BLaER1 treated with 17β-estradiol and CSF1 and Interleukin-3, amounts not matched to agents 10 nM and 100 nM (cell line): ENCODE measurements at regions not wholly inside any gene's neighbourhood (a gene's known extent, or its start where the extent isn't known, plus 50 kb on each side); places are given as distances from the start of the nearest gene placed in this dataset.
A peak's percentile ranks its signal among the peaks of the same experiment; 100 is the strongest.

ENCODE experiments used
- H3K27ac ChIP-seq, 11 experiments: shearing (Covaris generic); formaldehyde crosslinking; 2 replicates each; pipeline ENCODE4 v1.8.1; 2022
- H3K27me3 ChIP-seq, 11 experiments: shearing (Covaris generic); formaldehyde crosslinking; 2 replicates each; pipeline ENCODE4 v1.8.1; 2022
- H3K36me3 ChIP-seq, 11 experiments: shearing (Covaris generic); formaldehyde crosslinking; 2 replicates each; pipeline ENCODE4 v1.8.1; 2022
- H3K4me1 ChIP-seq, 10 experiments: shearing (Covaris generic); formaldehyde crosslinking; 2 replicates each; pipeline ENCODE4 v1.8.1; 2022
- H3K4me2 ChIP-seq, 11 experiments: shearing (Covaris generic); formaldehyde crosslinking; 2 replicates each; pipeline ENCODE4 v1.8.1; 2022
- H3K4me3 ChIP-seq, 10 experiments: shearing (Covaris generic); formaldehyde crosslinking; 2 replicates each; pipeline ENCODE4 v1.8.1; 2022
- H3K9ac ChIP-seq, 11 experiments: shearing (Covaris generic); formaldehyde crosslinking; 2 replicates each; pipeline ENCODE4 v1.8.1; 2022
- H3K9me3 ChIP-seq, 11 experiments: shearing (Covaris generic); formaldehyde crosslinking; replicated peaks in 1 of 11; 2 replicates each; pipeline ENCODE4 v1.8.1; 2022
- H4K20me1 ChIP-seq, 11 experiments: shearing (Covaris generic); formaldehyde crosslinking; 2 replicates each; pipeline ENCODE4 v1.8.1; 2022
- Cebpa-rat ChIP-seq, 11 experiments: shearing (Covaris generic); IDR thresholded peaks; 2 replicates each; pipeline ENCODE4 v1.8.1; 2022

DNA sequence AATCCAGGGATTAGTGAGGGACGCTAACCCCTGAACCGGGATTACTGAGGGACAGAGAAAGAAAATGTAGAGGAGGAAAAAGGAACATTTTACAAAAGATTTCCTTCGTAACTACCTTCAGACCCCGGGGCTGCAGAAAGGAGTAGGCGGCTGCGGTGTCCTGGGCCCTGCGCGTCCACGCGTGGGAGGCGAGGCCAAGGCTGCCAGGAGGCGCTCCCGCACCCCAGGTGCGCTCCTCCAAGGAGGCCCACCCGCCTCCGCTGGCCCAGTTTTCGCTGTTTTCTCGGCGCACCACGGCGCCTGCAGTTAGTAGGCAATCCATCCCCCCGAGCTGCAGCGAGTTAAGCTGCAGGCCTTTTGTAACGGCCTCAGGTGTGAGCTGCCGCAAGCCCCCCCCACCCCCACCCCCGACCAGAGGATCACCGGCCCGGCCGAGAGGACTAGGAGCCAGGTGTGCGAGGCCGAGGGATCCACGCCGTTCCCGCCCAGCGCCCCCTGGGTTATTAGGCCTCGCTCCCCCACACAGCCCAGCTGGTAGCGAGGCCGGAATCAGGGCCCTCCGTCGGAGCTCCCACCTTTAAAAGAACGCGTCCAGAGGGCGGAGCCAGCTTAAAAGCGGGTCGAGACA is 380.3 kb upstream of the ARID1B start:
- Histone ChIP-seq H3K4me1 (peaks cover 10 to 29% (median 23%) of the 10 kb centered on the region in 10 experiments; a peak in 17 of 20 replicates), H3K27me3 (no peaks in the 10 kb centered on the region), H3K4me2 (peak overlapping the region in 9 of 11 experiments; percentile 38 to 65 (median 58); a peak in 17 of 22 replicates), H3K36me3 (no peaks in the 10 kb centered on the region), H4K20me1 (no peaks in the 10 kb centered on the region), H3K27ac (peak overlapping the region in 7 of 11 experiments; percentile 17 to 58 (median 33); a peak in 9 of 22 replicates), H3K4me3 (no peak overlapping the region), H3K9me3 (peaks cover 0 to 14% (median 7%) of the 10 kb centered on the region in 11 experiments; a peak in 9 of 22 replicates), H3K9ac (peak overlapping the region in 2 of 11 experiments; percentile 14 to 26; a peak in 3 of 22 replicates)
- TF ChIP-seq Cebpa-rat (IDR thresholded peaks at IDR 0.05), result no peak

DNA sequence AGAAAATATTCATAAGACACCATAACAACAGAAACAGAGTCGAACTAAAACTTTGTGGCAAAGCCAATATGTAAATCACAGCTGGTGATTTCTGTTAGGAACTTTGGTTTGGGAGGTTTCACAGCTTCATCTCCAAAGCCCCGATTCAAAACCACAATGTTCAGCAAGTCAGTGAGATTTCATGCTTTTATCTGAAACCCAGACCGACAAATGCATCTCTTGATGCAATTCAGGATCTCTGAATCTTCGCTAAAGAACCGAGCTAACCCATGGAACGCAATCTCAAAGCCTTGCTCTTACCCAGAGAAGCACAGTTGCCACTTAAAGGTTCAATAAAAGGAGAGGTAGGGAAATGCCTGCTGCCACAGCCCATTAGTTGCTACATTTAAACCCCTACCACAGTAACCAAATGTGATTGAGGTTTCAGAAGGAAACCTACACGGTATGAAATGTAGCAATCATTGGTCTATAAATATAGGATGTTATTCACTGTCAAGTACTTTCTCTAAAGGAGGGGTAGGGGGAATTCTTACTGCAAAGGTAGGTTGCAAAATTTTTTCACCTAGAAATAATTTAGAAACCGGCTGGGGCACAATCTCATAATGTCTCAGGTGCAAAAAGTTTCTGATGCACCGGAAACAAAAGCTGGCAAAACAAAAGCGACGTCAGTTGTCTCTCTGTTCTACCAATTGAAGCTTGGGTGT is 381.0 kb upstream of the ARID1B start:
- H3K4me1 ChIP-seq, result peaks cover 10 to 31% (median 23%) of the 10 kb centered on the region in 10 experiments; a peak in 17 of 20 replicates
- peak overlapping the region in 4 of 11 experiments; percentile 6 to 26 (median 16); a peak in 5 of 22 replicates for H3K9ac ChIP-seq
- peak in 5 of 11 experiments; percentile 55 to 91 (median 72); a peak in 8 of 22 replicates for TF ChIP-seq Cebpa-rat (IDR thresholded peaks at IDR 0.05)
- no peaks in the 10 kb centered on the region for H3K36me3 ChIP-seq
- H4K20me1 ChIP-seq, result no peaks in the 10 kb centered on the region
- H3K27ac ChIP-seq, result peak overlapping the region in 7 of 11 experiments; percentile 32 to 58 (median 40); a peak in 10 of 22 replicates
- H3K9me3 ChIP-seq, result peaks cover 0 to 7% (median 1%) of the 10 kb centered on the region in 11 experiments; a peak in 7 of 22 replicates
- H3K4me2 ChIP-seq, result peak overlapping the region; percentile 7 to 65 (median 56); a peak in 19 of 22 replicates
- no peak overlapping the region for H3K4me3 ChIP-seq
- no peaks in the 10 kb centered on the region for H3K27me3 ChIP-seq

DNA sequence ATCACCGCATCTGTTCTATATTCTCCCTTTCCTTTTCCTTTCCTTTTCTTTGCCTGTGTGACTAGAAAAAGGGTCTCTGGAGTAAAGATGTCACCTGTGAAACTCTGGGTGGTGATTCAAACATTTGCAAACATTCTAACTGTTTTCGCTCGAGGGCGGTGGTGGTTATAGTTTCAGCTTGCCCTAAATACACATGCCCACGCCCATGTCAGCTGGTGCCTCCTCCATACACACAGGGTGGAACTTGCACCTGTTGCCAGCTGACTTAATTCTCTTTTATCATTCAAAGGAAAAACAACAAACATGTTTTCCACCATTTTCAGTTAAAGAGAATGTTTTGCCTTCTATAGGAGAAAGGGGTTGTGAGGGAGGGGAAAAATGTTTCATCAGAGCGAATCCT is 381.9 kb upstream of the ARID1B start:
- no peak for TF ChIP-seq Cebpa-rat (IDR thresholded peaks at IDR 0.05)
- Histone ChIP-seq H3K27me3 (no peaks in the 10 kb centered on the region), H3K9me3 (no peaks in the 10 kb centered on the region), H3K9ac (no peak overlapping the region), H3K4me1 (peaks cover 10 to 35% (median 23%) of the 10 kb centered on the region in 10 experiments; a peak in 17 of 20 replicates), H4K20me1 (no peaks in the 10 kb centered on the region), H3K4me3 (no peak overlapping the region), H3K4me2 (peak overlapping the region in 9 of 11 experiments; percentile 38 to 65 (median 58); a peak in 19 of 22 replicates), H3K27ac (peak overlapping the region in 6 of 11 experiments; percentile 4 to 50 (median 38); a peak in 10 of 22 replicates), H3K36me3 (no peaks in the 10 kb centered on the region)

DNA sequence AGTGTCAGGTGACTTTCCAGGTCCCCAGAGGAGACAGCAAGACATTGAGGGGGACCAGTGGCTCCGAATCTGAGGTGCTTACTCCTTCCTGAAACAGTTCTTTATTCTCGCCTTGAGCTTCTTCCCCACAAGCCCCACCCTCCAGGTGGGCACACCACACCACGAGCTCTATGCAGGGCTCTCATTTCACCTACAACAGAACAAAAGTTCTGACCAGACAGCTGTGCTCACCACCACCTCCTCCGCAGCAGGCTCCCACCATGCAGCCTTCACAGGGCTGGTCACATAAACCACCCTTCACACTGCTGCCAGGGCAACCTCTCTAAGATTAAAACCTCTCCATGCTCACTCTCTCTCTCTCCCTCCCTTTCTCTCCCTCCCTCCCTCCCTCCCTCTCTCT is 384.5 kb upstream of the ARID1B start:
- no peaks in the 10 kb centered on the region for H3K9me3 ChIP-seq
- no peak overlapping the region for H3K27ac ChIP-seq
- no peak overlapping the region for H3K9ac ChIP-seq
- H4K20me1 ChIP-seq, result no peaks in the 10 kb centered on the region
- peaks cover 10 to 35% (median 23%) of the 10 kb centered on the region in 10 experiments; a peak in 17 of 20 replicates for H3K4me1 ChIP-seq
- H3K4me2 ChIP-seq, result no peak overlapping the region
- no peaks in the 10 kb centered on the region for H3K27me3 ChIP-seq
- H3K36me3 ChIP-seq, result no peaks in the 10 kb centered on the region
- TF ChIP-seq Cebpa-rat (IDR thresholded peaks at IDR 0.05), result no peak
- no peak overlapping the region for H3K4me3 ChIP-seq

DNA sequence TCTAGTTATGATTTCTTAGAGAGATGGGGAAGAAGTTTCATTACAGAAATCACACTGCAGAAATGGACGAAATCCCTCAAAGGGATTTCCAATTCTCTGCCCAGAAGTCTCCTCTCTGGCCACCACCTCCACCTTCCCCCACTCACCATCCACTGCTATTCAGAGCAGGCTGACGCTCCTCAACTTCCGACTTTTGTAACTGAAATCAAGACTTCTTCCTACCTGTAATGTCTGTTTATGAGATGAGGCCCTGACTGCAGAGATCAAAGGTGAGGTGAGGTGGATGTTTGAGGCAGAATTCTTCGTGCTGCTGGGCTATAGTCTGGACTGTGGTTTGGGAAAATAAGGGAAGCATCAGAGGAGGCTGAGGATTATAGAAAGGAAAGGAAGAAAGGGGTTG is 385.2 kb upstream of the ARID1B start:
- Histone ChIP-seq H3K4me3 (no peak overlapping the region), H3K36me3 (no peaks in the 10 kb centered on the region), H3K4me2 (no peak overlapping the region)

DNA sequence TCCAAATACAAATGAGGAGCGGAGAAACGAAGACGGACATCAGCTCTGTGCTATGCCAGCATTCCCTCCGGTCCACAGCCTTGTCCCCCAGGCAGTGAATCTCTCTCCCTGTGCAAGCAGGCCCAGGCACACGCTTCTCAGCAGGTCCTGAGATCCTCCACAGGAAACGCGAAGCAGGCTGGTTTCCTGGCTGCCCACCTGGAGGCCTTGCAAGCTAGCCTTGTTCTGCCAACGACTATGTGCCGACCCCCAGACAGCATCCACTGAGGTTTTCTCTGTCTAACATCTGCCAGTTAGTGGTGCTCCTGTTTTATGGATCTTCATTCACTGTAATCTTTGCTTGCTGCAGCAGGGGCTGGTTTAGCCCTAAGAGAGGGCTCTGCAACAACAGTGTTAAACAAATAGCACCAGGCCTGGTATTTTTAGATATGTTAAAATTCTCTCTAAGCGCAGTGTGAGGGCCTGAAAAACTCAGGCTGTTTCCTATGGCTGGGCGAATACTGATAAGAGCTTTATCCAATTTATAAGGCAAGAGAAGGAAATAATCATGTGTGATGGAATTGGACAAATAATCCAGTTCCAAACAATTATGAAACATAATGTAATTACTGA is 386.0 kb upstream of the ARID1B start:
- Histone ChIP-seq H3K36me3 (no peaks in the 10 kb centered on the region), H3K27me3 (no peaks in the 10 kb centered on the region), H3K27ac (no peak overlapping the region), H3K4me2 (peak overlapping the region in 2 of 11 experiments; percentile 11; a peak in 1 of 22 replicates), H3K9me3 (no peaks in the 10 kb centered on the region), H3K9ac (no peak overlapping the region), H3K4me1 (peaks cover 3 to 22% (median 14%) of the 10 kb centered on the region in 10 experiments; a peak in 17 of 20 replicates), H4K20me1 (no peaks in the 10 kb centered on the region), H3K4me3 (no peak overlapping the region)
- no peak for TF ChIP-seq Cebpa-rat (IDR thresholded peaks at IDR 0.05)

More for the DNA sequence above, 385.2 kb upstream of the ARID1B start:
- Histone ChIP-seq H3K27ac (no peak overlapping the region), H4K20me1 (no peaks in the 10 kb centered on the region), H3K9ac (no peak overlapping the region), H3K27me3 (no peaks in the 10 kb centered on the region), H3K4me1 (peaks cover 10 to 30% (median 22%) of the 10 kb centered on the region in 10 experiments; a peak in 17 of 20 replicates), H3K9me3 (no peaks in the 10 kb centered on the region)
- TF ChIP-seq Cebpa-rat (IDR thresholded peaks at IDR 0.05), result no peak

DNA sequence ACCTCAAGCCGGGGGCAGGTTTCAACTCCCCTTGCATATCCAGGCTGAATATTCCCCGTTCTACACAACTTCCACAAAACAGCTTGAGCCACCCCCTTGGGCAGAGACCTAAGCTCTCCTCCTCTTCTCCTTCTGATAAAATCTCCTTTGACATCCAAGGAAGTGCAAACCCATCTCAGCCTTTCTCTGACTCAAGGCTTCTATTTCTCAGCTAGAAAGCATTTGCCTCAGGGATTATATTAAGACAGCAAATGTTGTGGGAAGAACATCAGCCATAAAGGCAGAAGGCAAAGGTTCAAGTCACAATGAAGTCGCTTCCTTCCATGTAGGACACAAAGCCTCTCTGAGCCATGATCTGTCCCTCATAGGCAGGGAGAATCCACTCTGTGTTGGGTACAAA is 386.6 kb upstream of the ARID1B start:
- Histone ChIP-seq H3K9me3 (0 out of 22 replicates have a peak, but pooled peaks cover 0 to under 1% (median 0%) of the 10 kb centered on the region in 11 experiments), H3K27me3 (no peaks in the 10 kb centered on the region), H3K4me3 (no peak overlapping the region), H4K20me1 (no peaks in the 10 kb centered on the region), H3K4me1 (peaks cover 0 to 17% (median 9%) of the 10 kb centered on the region in 10 experiments; a peak in 16 of 20 replicates), H3K27ac (no peak overlapping the region), H3K4me2 (0 out of 22 replicates have a peak overlapping the region, but pooled peaks of 1 of the 11 experiments have one; percentile 11), H3K9ac (no peak overlapping the region), H3K36me3 (no peaks in the 10 kb centered on the region)
- TF ChIP-seq Cebpa-rat (IDR thresholded peaks at IDR 0.05), result no peak

DNA sequence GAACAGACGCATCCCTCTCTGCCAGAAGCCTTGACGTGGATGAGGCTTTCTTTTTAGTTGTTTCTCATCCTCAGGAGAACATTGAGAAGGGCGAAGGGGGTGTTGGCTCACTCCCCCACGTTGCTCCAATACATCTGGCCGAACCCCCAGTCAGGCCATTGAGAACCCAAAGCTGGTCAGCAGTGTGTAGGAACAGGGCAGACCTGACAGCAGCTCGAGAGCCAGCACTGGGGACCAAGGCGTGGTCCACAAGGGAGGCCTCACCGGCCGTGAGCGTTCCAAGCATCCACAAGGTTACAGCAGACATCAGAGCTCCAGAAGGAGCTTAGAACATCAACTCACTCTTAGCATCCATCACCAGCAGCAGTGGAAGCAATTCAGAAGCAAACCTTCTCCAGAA is 387.9 kb upstream of the ARID1B start:
- no peak overlapping the region for H3K4me2 ChIP-seq
- peaks cover 0 to 6% (median 0%) of the 10 kb centered on the region in 10 experiments; a peak in 1 of 20 replicates for H3K4me1 ChIP-seq
- H3K9me3 ChIP-seq, result peaks cover 0 to 7% (median 0%) of the 10 kb centered on the region in 11 experiments; a peak in 1 of 22 replicates
- H3K4me3 ChIP-seq, result no peak overlapping the region
- no peaks in the 10 kb centered on the region for H3K36me3 ChIP-seq
- no peak for TF ChIP-seq Cebpa-rat (IDR thresholded peaks at IDR 0.05)
- no peak overlapping the region for H3K27ac ChIP-seq
- H4K20me1 ChIP-seq, result no peaks in the 10 kb centered on the region
- no peak overlapping the region for H3K9ac ChIP-seq
- H3K27me3 ChIP-seq, result no peaks in the 10 kb centered on the region
